GM12878 (cell line): ENCODE measurements at regions not wholly inside any gene's neighbourhood (a gene's known extent, or its start where the extent isn't known, plus 50 kb on each side); places are given as distances from the start of the nearest gene placed in this dataset.

ENCODE experiments used
- CEBPZ ChIP-seq: fragments of 150-350 bp; IDR thresholded peaks from 2 replicates; pipeline ENCODE4 v1.6.1; 2016; ENCODE audit warnings: low read depth, low read length
- ELK1 ChIP-seq: IDR thresholded peaks from 2 replicates; pipeline ENCODE4 v1.6.1; 2012; ENCODE audit warnings: low read depth, low read length, improper control_type of control experiment
- GABPA ChIP-seq: IDR thresholded peaks from 2 replicates; pipeline ENCODE4 v1.6.1; 2014; ENCODE audit warnings: antibody characterized with exemption, low read depth, mild to moderate bottlenecking, inconsistent platforms
- KAT2A ChIP-seq: conservative IDR thresholded peaks from 2 replicates; pipeline ENCODE4 v1.6.1; 2011; ENCODE audit warnings: low read depth, low read length; ENCODE audit not compliant: control insufficient read depth
- MAX ChIP-seq: IDR thresholded peaks from 2 replicates; pipeline ENCODE4 v1.6.1; 2012; ENCODE audit warnings: low read depth, low read length, improper control_type of control experiment
- MEF2A ChIP-seq: IDR thresholded peaks from 2 replicates; pipeline ENCODE4 v1.6.1; 2011; ENCODE audit warnings: low read depth, mild to moderate bottlenecking, low read length, moderate library complexity; ENCODE audit not compliant: insufficient read depth
- RCOR1 ChIP-seq: conservative IDR thresholded peaks from 2 replicates; pipeline ENCODE4 v1.6.1; 2012; ENCODE audit warnings: low read depth, low read length, improper control_type of control experiment
- STAT3 ChIP-seq: IDR thresholded peaks from 2 replicates; pipeline ENCODE4 v1.6.1; 2011; ENCODE audit warnings: low read depth, low read length, improper control_type of control experiment
- ZNF592 ChIP-seq: fragments of 450-650 bp; IDR thresholded peaks from 2 replicates; pipeline ENCODE4 v1.6.1; 2017; ENCODE audit warnings: mild to moderate bottlenecking, moderate library complexity

- TF ChIP-seq ZNF592 (no peak), CEBPZ (no peak), RCOR1 (no peak), GABPA (no peak), STAT3 (no peak), ELK1 (no peak), MAX (no peak), MEF2A (no peak), KAT2A (no peak)
- TF ChIP-seq, all 136 proteins: peak for 0
Measured at GRCh38 chr5:98621821-98622220, 151.6 kb upstream of the RGMB start (continued).
